ENCODE measurements at regions not wholly inside any gene's neighbourhood (a gene's known extent, or its start where the extent isn't known, plus 50 kb on each side); places are given as distances from the start of the nearest gene placed in this dataset.

DNA sequence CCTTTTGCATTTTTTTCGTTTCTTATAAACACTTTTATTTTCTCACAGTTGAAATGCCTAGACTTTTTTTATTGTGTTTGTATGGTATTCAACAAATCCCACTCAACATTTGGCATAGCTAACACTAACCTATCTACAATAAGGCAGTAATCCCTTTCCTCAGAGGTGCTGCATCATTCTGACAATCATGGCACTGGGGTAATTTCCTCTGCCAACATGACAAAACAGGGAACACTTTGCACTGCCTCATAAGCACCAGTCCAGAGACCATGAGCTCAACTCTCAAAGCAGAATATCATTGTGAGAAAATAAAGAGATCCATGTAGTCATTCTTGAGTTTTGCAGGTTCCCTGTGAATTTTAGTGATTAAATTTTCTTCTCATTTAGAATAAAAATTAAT, 183.8 kb upstream of the INTU start:
- TF ChIP-seq, protein P1, sequence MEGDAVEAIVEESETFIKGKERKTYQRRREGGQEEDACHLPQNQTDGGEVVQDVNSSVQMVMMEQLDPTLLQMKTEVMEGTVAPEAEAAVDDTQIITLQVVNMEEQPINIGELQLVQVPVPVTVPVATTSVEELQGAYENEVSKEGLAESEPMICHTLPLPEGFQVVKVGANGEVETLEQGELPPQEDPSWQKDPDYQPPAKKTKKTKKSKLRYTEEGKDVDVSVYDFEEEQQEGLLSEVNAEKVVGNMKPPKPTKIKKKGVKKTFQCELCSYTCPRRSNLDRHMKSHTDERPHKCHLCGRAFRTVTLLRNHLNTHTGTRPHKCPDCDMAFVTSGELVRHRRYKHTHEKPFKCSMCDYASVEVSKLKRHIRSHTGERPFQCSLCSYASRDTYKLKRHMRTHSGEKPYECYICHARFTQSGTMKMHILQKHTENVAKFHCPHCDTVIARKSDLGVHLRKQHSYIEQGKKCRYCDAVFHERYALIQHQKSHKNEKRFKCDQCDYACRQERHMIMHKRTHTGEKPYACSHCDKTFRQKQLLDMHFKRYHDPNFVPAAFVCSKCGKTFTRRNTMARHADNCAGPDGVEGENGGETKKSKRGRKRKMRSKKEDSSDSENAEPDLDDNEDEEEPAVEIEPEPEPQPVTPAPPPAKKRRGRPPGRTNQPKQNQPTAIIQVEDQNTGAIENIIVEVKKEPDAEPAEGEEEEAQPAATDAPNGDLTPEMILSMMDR (IDR thresholded peaks at IDR 0.05) = no peak
- TF ChIP-seq ZFX (IDR thresholded peaks at IDR 0.05; ENCODE audit: borderline replicate concordance) = no peak

All from 22Rv1 (cell line).